Left cardiac atrium (tissue), 4 donors: ENCODE measurements at regions not wholly inside any gene's neighbourhood (a gene's known extent, or its start where the extent isn't known, plus 50 kb on each side); places are given as distances from the start of the nearest gene placed in this dataset.

ENCODE experiments used
- ATAC-seq, 2 donors: fragments of 200-7000 bp; cut with Tn5 transposase; one replicate each; pipeline ENCODE4 v1.9.1; 2020; ENCODE audit warnings: mild to moderate bottlenecking in 2 of 2, moderate library complexity in 2 of 2
- DNase-seq: peaks from one replicate; pipeline ENCODE4 v3.0.0-alpha.2; 2020
- intact Hi-C, 2 donors: fragments of 100-400 bp; cut with DNase I; formaldehyde crosslinking; loops; one replicate each; pipeline versions ENCODE4 v1.14.1 to v1.15.1; 2022 to 2023
- donor health status: DM: no; HTN: yes; CAD: no.
- donor health status: DM: no; HTN: yes; CAD: no; lungs with severe emphysema.
- donor health status: DM: yes; HTN: yes; CAD: no.
- donor health status: Dilated cardiomyopathy.

- DNase-seq: no peak
- no peak for ATAC-seq
- intact Hi-C loops: no loop called here
These were observed 83.8 kb downstream of the RHOU start for GRCh38 chr1:228818928-228819630.

- intact Hi-C loops: no loop called here
- ATAC-seq (no peak), DNase-seq (no peak)
These were observed 86.0 kb downstream of the RHOU start for GRCh38 chr1:228821252-228821651.

GRCh38 chr1:228823200-228823599 lies 87.9 kb downstream of the RHOU start:
- DNase-seq (no peak), ATAC-seq (peak in 1 of 2 donors; percentile 62)
- intact Hi-C loops: no loop called here

GRCh38 chr1:228824366-228824765 lies 89.1 kb downstream of the RHOU start:
- DNase-seq (no peak), ATAC-seq (no peak)
- intact Hi-C loops: no loop called here

GRCh38 chr1:228825041-228825440 lies 89.8 kb downstream of the RHOU start:
- intact Hi-C loops: no loop called here
- DNase-seq (no peak), ATAC-seq (no peak)

GRCh38 chr1:228825840-228826484 lies 90.7 kb downstream of the RHOU start:
- ATAC-seq (no peak), DNase-seq (no peak)
- intact Hi-C loops: no loop called here

GRCh38 chr1:228827019-228827418 lies 91.7 kb downstream of the RHOU start:
- intact Hi-C loops: no loop called here
- no peak for DNase-seq
- ATAC-seq: peak in 1 of 2 donors; percentile 42

GRCh38 chr1:228828151-228828550 lies 92.9 kb downstream of the RHOU start:
- ATAC-seq: no peak
- DNase-seq: no peak
- intact Hi-C loops: no loop called here

GRCh38 chr1:228830185-228830953 lies 95.1 kb downstream of the RHOU start:
- DNase-seq (no peak), ATAC-seq (peak; percentile 47 to 61)
- intact Hi-C loops: no loop called here

GRCh38 chr1:228830954-228831481 lies 95.7 kb downstream of the RHOU start:
- DNase-seq (no peak), ATAC-seq (peak in 1 of 2 donors; percentile 57)
- intact Hi-C loops: no loop called here

GRCh38 chr1:228833911-228834688 lies 98.8 kb downstream of the RHOU start:
- intact Hi-C loops: no loop called here
- no peak for ATAC-seq
- DNase-seq: no peak

GRCh38 chr1:228835456-228835855 lies 100.2 kb downstream of the RHOU start:
- DNase-seq (no peak), ATAC-seq (no peak)
- intact Hi-C loops: no loop called here

- intact Hi-C loops: no loop called here
- ATAC-seq (no peak), DNase-seq (no peak)
These were observed 100.6 kb downstream of the RHOU start for GRCh38 chr1:228835911-228836310.

- intact Hi-C loops: no loop called here
- DNase-seq: no peak
These were observed 101.1 kb downstream of the RHOU start for GRCh38 chr1:228836427-228836826.

GRCh38 chr1:228837032-228837431 lies 101.8 kb downstream of the RHOU start:
- ATAC-seq (no peak), DNase-seq (no peak)
- intact Hi-C loops: no loop called here

More at GRCh38 chr1:228836427-228836826, 101.1 kb downstream of the RHOU start:
- ATAC-seq: no peak

- peak; percentile 68 to 88 for ATAC-seq
- peak; percentile 75 for DNase-seq
- intact Hi-C loops: no loop called here
These were observed 102.8 kb downstream of the RHOU start for GRCh38 chr1:228837817-228838716.

- ATAC-seq: no peak
- no peak for DNase-seq
- intact Hi-C loops: no loop called here
These were observed 103.6 kb downstream of the RHOU start for GRCh38 chr1:228838717-228839500.

- intact Hi-C loops: no loop called here
These were observed 104.4 kb downstream of the RHOU start for GRCh38 chr1:228839656-228840055.

More at GRCh38 chr1:228839656-228840055, 104.4 kb downstream of the RHOU start:
- DNase-seq: no peak
- ATAC-seq: no peak
